ENCODE measurements at regions not wholly inside any gene's neighbourhood (a gene's known extent, or its start where the extent isn't known, plus 50 kb on each side); places are given as distances from the start of the nearest gene placed in this dataset.

DNA sequence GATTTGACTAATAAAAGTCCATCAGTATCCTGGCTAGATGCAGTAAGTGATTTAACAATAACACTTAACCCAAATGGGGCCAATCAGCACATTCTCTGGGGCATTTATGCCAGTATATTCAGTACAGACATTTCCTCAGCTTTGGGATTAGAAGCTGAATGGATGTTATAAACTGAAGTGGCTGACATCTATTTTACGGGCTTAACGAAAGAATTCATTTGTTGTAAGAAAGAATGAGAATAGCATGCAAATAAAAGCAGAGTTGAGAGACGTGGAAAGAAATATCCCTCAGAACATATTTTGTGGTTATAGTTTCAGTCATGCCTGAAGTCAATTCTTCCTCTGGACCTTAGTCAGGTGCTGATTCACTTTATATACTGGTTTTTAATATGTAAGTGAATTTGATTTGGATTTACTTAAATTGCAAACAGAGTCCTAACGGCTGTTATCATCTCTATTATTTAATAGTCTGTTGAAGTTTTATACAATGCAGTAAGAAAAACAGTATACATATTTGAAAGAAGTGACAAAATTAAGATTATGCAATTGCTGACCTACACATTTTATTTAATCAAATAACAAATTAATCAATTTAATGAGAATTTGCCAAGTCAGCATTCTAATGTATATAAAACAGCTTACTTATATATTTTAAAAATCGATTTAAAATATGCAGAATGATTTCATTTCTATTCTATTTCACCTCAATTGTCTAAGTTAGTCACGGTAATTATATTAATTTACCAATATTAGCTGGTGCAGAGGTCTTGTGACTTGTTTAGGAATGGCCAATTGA, 513.9 kb upstream of the CADM2 start:
- Histone ChIP-seq H3K4me1 (no peaks in the 10 kb centered on the region), H3K4me3 (no peak overlapping the region), H3K9me3 (no peaks in the 10 kb centered on the region), H3K27ac (no peak overlapping the region), H3K4me2 (no peak overlapping the region)
- TF ChIP-seq MAFK (IDR thresholded peaks at IDR 0.05; ENCODE audit: partially characterized antibody) (peak; percentile 93), HDAC2 (IDR thresholded peaks at IDR 0.05) (no peak)
- WGBS (ENCODE audit: missing lambda C conversion rate): 16% methylated on average over 6 of the region's 6 CpGs
- POLR2A ChIA-PET: no interaction called here
- CTCF ChIA-PET: no interaction called here
- FAIRE-seq: no peak
- no peak for ATAC-seq
- DNase-seq (ENCODE audit: low read depth in 1 of 2, low spot score in 1 of 2): no peak

DNA sequence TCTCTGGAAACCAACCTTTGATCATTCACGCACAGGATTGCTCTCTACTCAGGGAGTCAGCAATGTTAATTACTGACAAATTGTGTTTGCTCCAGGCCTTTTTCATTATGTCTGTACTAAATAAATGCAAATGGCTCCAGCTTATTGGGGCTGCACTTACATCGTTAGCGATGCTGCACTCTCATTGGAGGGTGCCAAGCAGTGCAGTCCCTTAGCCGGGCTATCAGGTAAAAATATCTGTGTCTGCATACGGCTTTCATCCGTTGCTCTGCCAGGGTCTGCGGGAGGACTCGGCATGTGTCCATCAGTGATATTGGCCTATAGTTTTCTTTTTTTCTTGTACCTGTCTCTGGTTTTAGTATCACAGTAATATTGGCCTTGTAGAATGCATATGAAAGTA, 471.5 kb upstream of the CADM2 start:
- ATAC-seq: no peak
- Histone ChIP-seq H3K9me3 (no peaks in the 10 kb centered on the region), H3K4me3 (no peak overlapping the region), H3K4me2 (no peak overlapping the region), H3K27ac (no peak overlapping the region), H3K4me1 (no peaks in the 10 kb centered on the region)
- CTCF ChIA-PET: no interaction called here
- FAIRE-seq: no peak
- POLR2A ChIA-PET: no interaction called here
- no peak for TF ChIP-seq SMC3 (IDR thresholded peaks at IDR 0.05)
- no peak for TF ChIP-seq ZFP36 (IDR thresholded peaks at IDR 0.05; ENCODE audit: borderline replicate concordance, partially characterized antibody)
- no peak for TF ChIP-seq RFX5 (IDR thresholded peaks at IDR 0.05)
- no peak for TF ChIP-seq SREBF2 (IDR thresholded peaks at IDR 0.05)
- no peak for TF ChIP-seq CBX2 (IDR thresholded peaks at IDR 0.05; ENCODE audit: borderline replicate concordance, low read depth)
- TF ChIP-seq KDM5A (IDR thresholded peaks at IDR 0.05): no peak
- no peak for TF ChIP-seq MAX (IDR thresholded peaks at IDR 0.05)
- TF ChIP-seq HEYL (CRISPR knock-in tag; IDR thresholded peaks at IDR 0.05): no peak
- no peak for TF ChIP-seq JUNB (IDR thresholded peaks at IDR 0.05)
- TF ChIP-seq JUN (IDR thresholded peaks at IDR 0.05): no peak
- TF ChIP-seq NR3C1 (IDR thresholded peaks at IDR 0.05): no peak
- no peak for TF ChIP-seq NPAS2 (CRISPR knock-in tag; IDR thresholded peaks at IDR 0.05; ENCODE audit: borderline replicate concordance)
- DNase-seq (ENCODE audit: low read depth in 1 of 2, low spot score in 1 of 2): no peak
- WGBS (ENCODE audit: missing lambda C conversion rate): 42% methylated on average over 8 of the region's 8 CpGs

DNA sequence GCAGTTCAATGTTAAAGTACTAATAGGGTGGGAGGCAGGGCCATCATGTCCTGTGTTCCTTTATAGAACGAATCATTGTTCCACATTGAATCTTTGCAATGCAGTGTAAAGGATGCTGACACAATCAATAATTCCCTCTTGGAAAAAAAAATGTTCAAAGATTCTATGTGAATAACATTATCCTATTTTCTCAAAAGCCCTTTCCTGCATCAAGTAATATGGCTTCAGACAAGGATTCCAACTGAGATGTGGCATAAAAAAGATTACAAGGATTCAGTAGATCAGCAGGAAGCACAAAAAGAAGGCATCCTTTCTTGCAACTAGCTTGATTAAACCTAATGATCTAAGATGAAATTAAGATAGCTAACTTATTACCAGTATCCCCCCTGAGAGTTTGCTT, 454.0 kb upstream of the CADM2 start:
- no peak overlapping the region for H3K27ac ChIP-seq
- no peak overlapping the region for H3K4me2 ChIP-seq
- TF ChIP-seq TP53 (CRISPR knock-in tag; IDR thresholded peaks at IDR 0.05) (no peak), CHD2 (IDR thresholded peaks at IDR 0.05; ENCODE audit: low read length, partially characterized antibody) (no peak), USF2 (IDR thresholded peaks at IDR 0.05) (no peak), SREBF2 (IDR thresholded peaks at IDR 0.05) (no peak), JUNB (IDR thresholded peaks at IDR 0.05) (no peak), SMC3 (IDR thresholded peaks at IDR 0.05) (no peak), E2F6 (IDR thresholded peaks at IDR 0.05; ENCODE audit: borderline replicate concordance, low read depth) (no peak), KDM5A (IDR thresholded peaks at IDR 0.05) (no peak), RFX5 (IDR thresholded peaks at IDR 0.05) (no peak), HOXB13 (CRISPR knock-in tag; IDR thresholded peaks at IDR 0.05; ENCODE audit: low read depth) (no peak), ELK1 (IDR thresholded peaks at IDR 0.05; ENCODE audit: low read depth, low read length) (no peak), RARB (CRISPR knock-in tag; IDR thresholded peaks at IDR 0.05) (no peak), PHF8 (IDR thresholded peaks at IDR 0.05; ENCODE audit: borderline replicate concordance, low read depth) (no peak), ZNF302 (CRISPR knock-in tag; IDR thresholded peaks at IDR 0.05) (no peak), CEBPB (IDR thresholded peaks at IDR 0.05) (no peak), FOSL2 (IDR thresholded peaks at IDR 0.05) (no peak), FOSL2 (CRISPR knock-in tag; IDR thresholded peaks at IDR 0.05) (no peak), NPAS2 (CRISPR knock-in tag; IDR thresholded peaks at IDR 0.05; ENCODE audit: borderline replicate concordance) (no peak), HES2 (IDR thresholded peaks at IDR 0.05) (no peak)
- TF ChIP-seq, protein P1, sequence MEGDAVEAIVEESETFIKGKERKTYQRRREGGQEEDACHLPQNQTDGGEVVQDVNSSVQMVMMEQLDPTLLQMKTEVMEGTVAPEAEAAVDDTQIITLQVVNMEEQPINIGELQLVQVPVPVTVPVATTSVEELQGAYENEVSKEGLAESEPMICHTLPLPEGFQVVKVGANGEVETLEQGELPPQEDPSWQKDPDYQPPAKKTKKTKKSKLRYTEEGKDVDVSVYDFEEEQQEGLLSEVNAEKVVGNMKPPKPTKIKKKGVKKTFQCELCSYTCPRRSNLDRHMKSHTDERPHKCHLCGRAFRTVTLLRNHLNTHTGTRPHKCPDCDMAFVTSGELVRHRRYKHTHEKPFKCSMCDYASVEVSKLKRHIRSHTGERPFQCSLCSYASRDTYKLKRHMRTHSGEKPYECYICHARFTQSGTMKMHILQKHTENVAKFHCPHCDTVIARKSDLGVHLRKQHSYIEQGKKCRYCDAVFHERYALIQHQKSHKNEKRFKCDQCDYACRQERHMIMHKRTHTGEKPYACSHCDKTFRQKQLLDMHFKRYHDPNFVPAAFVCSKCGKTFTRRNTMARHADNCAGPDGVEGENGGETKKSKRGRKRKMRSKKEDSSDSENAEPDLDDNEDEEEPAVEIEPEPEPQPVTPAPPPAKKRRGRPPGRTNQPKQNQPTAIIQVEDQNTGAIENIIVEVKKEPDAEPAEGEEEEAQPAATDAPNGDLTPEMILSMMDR (IDR thresholded peaks at IDR 0.05): no peak
- H3K9me3 ChIP-seq: no peaks in the 10 kb centered on the region
- no peaks in the 10 kb centered on the region for H3K4me1 ChIP-seq
- no peak overlapping the region for H3K4me3 ChIP-seq
- 4% methylated on average over 1 of the region's 1 CpG for WGBS (ENCODE audit: missing lambda C conversion rate)
- no peak for ATAC-seq
- FAIRE-seq: no peak
- ChIA-PET CTCF (no interaction called here), POLR2A (no interaction called here)
- no peak for DNase-seq (ENCODE audit: low read depth in 1 of 2, low spot score in 1 of 2)

Measured in A549 (cell line).